ENCODE measurements at regions not wholly inside any gene's neighbourhood (a gene's known extent, or its start where the extent isn't known, plus 50 kb on each side); places are given as distances from the start of the nearest gene placed in this dataset.

- peak overlapping the region in 1 of 7 donors; percentile 32 for H3K27ac Mint-ChIP-seq
Observed at GRCh38 chr4:11568511-11568910, 139.8 kb upstream of the HS3ST1 start.

GRCh38 chr4:11566444-11567022 is 137.8 kb upstream of the HS3ST1 start:
- H3K4me1 ChIP-seq (ENCODE audit: control insufficient read depth in 1 of 2, insufficient read depth in 2 of 2, low read length in 2 of 2), result no peaks in the 10 kb centered on the region
- TF ChIP-seq CTCF (IDR thresholded peaks at IDR 0.05), result no peak
- no peak overlapping the region for H2AFZ ChIP-seq (ENCODE audit: insufficient read depth, low read depth, low read length, poor library complexity, severe bottlenecking)
- H3K4me2 ChIP-seq (replicated peaks; ENCODE audit: extremely low read depth, low read length, poor library complexity, severe bottlenecking), result no peak overlapping the region
- no peaks in the 10 kb centered on the region for H3K79me2 ChIP-seq (ENCODE audit: insufficient read depth, low read length)
- no peak overlapping the region for H3K27ac Mint-ChIP-seq
- no peak overlapping the region for H3K4me3 ChIP-seq (replicated peaks in 1 of 3; ENCODE audit: low read depth in 2 of 3, low read length in 3 of 3)
- H3K36me3 ChIP-seq (replicated peaks in 1 of 2; ENCODE audit: control insufficient read depth in 1 of 2, insufficient read depth in 2 of 2, low read length in 2 of 2), result no peaks in the 10 kb centered on the region
- no peaks in the 10 kb centered on the region for H3K36me3 Mint-ChIP-seq
- H3K27me3 ChIP-seq (ENCODE audit: control insufficient read depth in 2 of 2, insufficient read depth in 2 of 2, low read length in 2 of 2), result no peaks in the 10 kb centered on the region
- no peaks in the 10 kb centered on the region for H3K27me3 Mint-ChIP-seq (ENCODE audit: low read depth in 3 of 3)
- H3K9me3 Mint-ChIP-seq, result peaks cover 0 to 5% (median 4%) of the 10 kb centered on the region in 7 donors
- no peaks in the 10 kb centered on the region for H3K4me1 Mint-ChIP-seq
- no CpG with 5 or more reads among the region's 2 CpGs for WGBS (ENCODE audit: insufficient coverage)
- H3K4me3 Mint-ChIP-seq, result no peak overlapping the region
- no peak overlapping the region for H3K27ac ChIP-seq (ENCODE audit: low read depth in 1 of 2, low read length in 2 of 2)
- peak in 1 of 3 donors; percentile 7 for DNase-seq
- H3K9me3 ChIP-seq (replicated peaks in 1 of 2; ENCODE audit: control insufficient read depth in 1 of 2, insufficient read depth in 1 of 2, low read length in 2 of 2), result peaks cover 0 to 3% of the 10 kb centered on the region in 2 donors
- H3K9ac ChIP-seq (ENCODE audit: insufficient read depth, low read length, poor library complexity, severe bottlenecking), result no peak overlapping the region
- no peaks in the 10 kb centered on the region for H4K20me1 ChIP-seq (ENCODE audit: insufficient read depth, low read length)
- intact Hi-C loops (cut with micrococcal nuclease), result no loop called here

More at GRCh38 chr4:11568511-11568910, 139.8 kb upstream of the HS3ST1 start:
- Histone ChIP-seq H3K36me3 (replicated peaks in 1 of 2; ENCODE audit: control insufficient read depth in 1 of 2, insufficient read depth in 2 of 2, low read length in 2 of 2) (no peaks in the 10 kb centered on the region), H3K9ac (ENCODE audit: insufficient read depth, low read length, poor library complexity, severe bottlenecking) (no peak overlapping the region), H3K4me2 (replicated peaks; ENCODE audit: extremely low read depth, low read length, poor library complexity, severe bottlenecking) (no peak overlapping the region), H3K27me3 (ENCODE audit: control insufficient read depth in 2 of 2, insufficient read depth in 2 of 2, low read length in 2 of 2) (no peaks in the 10 kb centered on the region), H3K9me3 (replicated peaks in 1 of 2; ENCODE audit: control insufficient read depth in 1 of 2, insufficient read depth in 1 of 2, low read length in 2 of 2) (peaks cover 0 to 3% of the 10 kb centered on the region in 2 donors), H3K4me1 (ENCODE audit: control insufficient read depth in 1 of 2, insufficient read depth in 2 of 2, low read length in 2 of 2) (no peaks in the 10 kb centered on the region), H2AFZ (ENCODE audit: insufficient read depth, low read depth, low read length, poor library complexity, severe bottlenecking) (no peak overlapping the region), H3K4me3 (replicated peaks in 1 of 3; ENCODE audit: low read depth in 2 of 3, low read length in 3 of 3) (no peak overlapping the region), H3K27ac (ENCODE audit: low read depth in 1 of 2, low read length in 2 of 2) (no peak overlapping the region), H4K20me1 (ENCODE audit: insufficient read depth, low read length) (no peaks in the 10 kb centered on the region), H3K79me2 (ENCODE audit: insufficient read depth, low read length) (no peaks in the 10 kb centered on the region)
- H3K9me3 Mint-ChIP-seq, result peaks cover 0 to 5% (median 2%) of the 10 kb centered on the region in 7 donors
- no peak for DNase-seq
- no peaks in the 10 kb centered on the region for H3K36me3 Mint-ChIP-seq
- no peak for TF ChIP-seq CTCF (IDR thresholded peaks at IDR 0.05)
- no peaks in the 10 kb centered on the region for H3K27me3 Mint-ChIP-seq (ENCODE audit: low read depth in 3 of 3)
- intact Hi-C loops (cut with micrococcal nuclease), result no loop called here
- H3K4me3 Mint-ChIP-seq, result no peak overlapping the region
- H3K4me1 Mint-ChIP-seq, result no peaks in the 10 kb centered on the region
